PC-9 (cell line): ENCODE measurements at regions not wholly inside any gene's neighbourhood (a gene's known extent, or its start where the extent isn't known, plus 50 kb on each side); places are given as distances from the start of the nearest gene placed in this dataset.

Experiments used
- EZH2 ChIP-seq: fragments of 200-600 bp; sonication (generic); IDR thresholded peaks from 2 replicates; pipeline ENCODE4 v1.8.0; 2017; ENCODE audit warnings: antibody characterized with exemption, low read depth
- TF ChIP-seq, protein P1 (sequence below): fragments of 200-600 bp; sonication (generic); conservative IDR thresholded peaks from 2 replicates; pipeline ENCODE4 v1.6.1; 2017; ENCODE audit warnings: mixed run types, antibody characterized with exemption, mild to moderate bottlenecking, moderate library complexity

DNA sequence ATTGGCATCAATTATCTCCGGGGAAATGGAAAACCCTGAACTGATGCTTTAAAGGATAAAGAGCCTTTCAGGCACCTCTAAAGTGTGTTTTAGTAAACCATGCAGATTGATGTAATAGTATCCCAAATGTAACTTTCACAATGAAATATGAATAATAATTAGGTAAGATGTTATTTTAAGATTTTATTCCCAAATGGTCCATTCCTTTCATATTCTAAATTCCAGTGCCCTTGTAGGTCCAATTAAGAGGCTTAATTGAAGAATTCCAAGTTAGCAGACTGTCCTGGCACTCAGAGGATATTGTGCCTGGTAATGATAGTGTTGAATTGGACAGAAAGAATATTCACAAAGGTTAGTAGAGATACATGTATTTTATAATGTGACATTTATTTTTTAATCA, 352.5 kb upstream of the NUDT12 start:
- TF ChIP-seq, protein P1, sequence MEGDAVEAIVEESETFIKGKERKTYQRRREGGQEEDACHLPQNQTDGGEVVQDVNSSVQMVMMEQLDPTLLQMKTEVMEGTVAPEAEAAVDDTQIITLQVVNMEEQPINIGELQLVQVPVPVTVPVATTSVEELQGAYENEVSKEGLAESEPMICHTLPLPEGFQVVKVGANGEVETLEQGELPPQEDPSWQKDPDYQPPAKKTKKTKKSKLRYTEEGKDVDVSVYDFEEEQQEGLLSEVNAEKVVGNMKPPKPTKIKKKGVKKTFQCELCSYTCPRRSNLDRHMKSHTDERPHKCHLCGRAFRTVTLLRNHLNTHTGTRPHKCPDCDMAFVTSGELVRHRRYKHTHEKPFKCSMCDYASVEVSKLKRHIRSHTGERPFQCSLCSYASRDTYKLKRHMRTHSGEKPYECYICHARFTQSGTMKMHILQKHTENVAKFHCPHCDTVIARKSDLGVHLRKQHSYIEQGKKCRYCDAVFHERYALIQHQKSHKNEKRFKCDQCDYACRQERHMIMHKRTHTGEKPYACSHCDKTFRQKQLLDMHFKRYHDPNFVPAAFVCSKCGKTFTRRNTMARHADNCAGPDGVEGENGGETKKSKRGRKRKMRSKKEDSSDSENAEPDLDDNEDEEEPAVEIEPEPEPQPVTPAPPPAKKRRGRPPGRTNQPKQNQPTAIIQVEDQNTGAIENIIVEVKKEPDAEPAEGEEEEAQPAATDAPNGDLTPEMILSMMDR, result no peak
- no peak for TF ChIP-seq EZH2
